B cell (primary cell): ENCODE measurements at regions not wholly inside any gene's neighbourhood (a gene's known extent, or its start where the extent isn't known, plus 50 kb on each side); places are given as distances from the start of the nearest gene placed in this dataset.

Source experiments
- CTCF ChIP-seq: fragments of 200-600 bp; IDR thresholded peaks from one replicate; pipeline ENCODE4 v1.8.0; 2022; ENCODE audit warnings: antibody characterized with exemption, mild to moderate bottlenecking
- EZH2 ChIP-seq: IDR thresholded peaks from 2 replicates; pipeline ENCODE4 v1.6.1; 2012; ENCODE audit warnings: borderline replicate concordance, low read depth, mild to moderate bottlenecking, moderate library complexity, low read length; ENCODE audit not compliant: insufficient read depth, poor library complexity, severe bottlenecking

- TF ChIP-seq CTCF (no peak), EZH2 (no peak)
These were observed 805.2 kb downstream of the BCL11B start for GRCh38 chr14:98466807-98467206.
